ENCODE measurements at regions not wholly inside any gene's neighbourhood (a gene's known extent, or its start where the extent isn't known, plus 50 kb on each side); places are given as distances from the start of the nearest gene placed in this dataset.

DNA sequence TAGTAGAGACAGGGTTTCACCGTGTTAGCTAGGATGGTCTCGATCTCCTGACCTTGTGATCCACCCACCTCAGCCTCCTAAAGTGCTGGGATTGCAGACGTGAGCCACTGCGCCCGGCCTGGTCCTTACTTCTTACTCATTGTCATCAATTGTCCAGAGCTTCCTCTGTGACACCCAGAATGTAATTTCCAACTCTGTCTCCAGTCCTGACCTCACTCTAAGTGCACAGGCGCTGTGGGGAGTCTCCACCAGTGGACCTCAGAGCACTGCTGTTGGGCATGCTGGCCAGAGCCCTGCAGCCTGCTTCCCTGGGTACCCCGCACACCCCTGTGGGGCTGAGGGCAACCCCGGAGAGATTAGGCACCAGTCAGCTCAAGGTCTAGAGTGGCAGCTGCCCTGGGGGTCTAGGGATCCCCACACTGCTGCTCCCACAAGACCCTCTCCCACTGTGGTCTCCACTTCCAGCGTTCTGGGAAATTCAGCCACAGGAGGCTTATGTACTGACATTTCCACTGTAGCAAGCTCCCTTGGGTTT is 1140.3 kb downstream of the TBC1D22A start:
- DNase-seq (ENCODE audit: extremely low read depth, insufficient read length) = no peak
- H3K27me3 ChIP-seq (replicated peaks; ENCODE audit: control insufficient read depth, insufficient read depth, low read length) = no peaks in the 10 kb centered on the region

DNA sequence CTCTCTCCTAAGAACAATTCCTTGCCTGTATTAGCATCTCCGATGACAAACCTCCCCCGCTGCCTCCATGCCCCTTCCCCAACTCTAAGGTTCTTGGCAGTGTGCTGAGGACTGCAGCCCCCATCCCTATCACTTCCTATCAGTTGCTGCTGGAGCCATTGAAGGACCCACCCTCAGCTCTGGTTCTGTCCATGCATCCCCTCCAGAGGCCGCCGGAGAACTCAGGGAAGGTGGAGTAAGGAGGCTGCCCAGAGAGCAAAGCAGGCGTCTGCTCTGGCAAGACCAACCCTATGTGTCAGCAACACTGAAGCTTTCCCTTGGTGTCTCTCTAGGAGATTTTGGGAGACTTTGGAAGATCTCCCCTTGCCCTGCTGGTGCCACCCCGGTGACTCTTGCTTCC is 1139.5 kb downstream of the TBC1D22A start:
- DNase-seq (ENCODE audit: extremely low read depth, insufficient read length) = no peak
- no peaks in the 10 kb centered on the region for H3K36me3 ChIP-seq (ENCODE audit: control insufficient read depth, insufficient read depth, low read length)

More for the DNA sequence above, 1140.3 kb downstream of the TBC1D22A start:
- TF ChIP-seq, protein P1, sequence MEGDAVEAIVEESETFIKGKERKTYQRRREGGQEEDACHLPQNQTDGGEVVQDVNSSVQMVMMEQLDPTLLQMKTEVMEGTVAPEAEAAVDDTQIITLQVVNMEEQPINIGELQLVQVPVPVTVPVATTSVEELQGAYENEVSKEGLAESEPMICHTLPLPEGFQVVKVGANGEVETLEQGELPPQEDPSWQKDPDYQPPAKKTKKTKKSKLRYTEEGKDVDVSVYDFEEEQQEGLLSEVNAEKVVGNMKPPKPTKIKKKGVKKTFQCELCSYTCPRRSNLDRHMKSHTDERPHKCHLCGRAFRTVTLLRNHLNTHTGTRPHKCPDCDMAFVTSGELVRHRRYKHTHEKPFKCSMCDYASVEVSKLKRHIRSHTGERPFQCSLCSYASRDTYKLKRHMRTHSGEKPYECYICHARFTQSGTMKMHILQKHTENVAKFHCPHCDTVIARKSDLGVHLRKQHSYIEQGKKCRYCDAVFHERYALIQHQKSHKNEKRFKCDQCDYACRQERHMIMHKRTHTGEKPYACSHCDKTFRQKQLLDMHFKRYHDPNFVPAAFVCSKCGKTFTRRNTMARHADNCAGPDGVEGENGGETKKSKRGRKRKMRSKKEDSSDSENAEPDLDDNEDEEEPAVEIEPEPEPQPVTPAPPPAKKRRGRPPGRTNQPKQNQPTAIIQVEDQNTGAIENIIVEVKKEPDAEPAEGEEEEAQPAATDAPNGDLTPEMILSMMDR (IDR thresholded peaks at IDR 0.05; ENCODE audit: insufficient read depth, low read length, poor library complexity, severe bottlenecking) = no peak
- Histone ChIP-seq H3K36me3 (ENCODE audit: control insufficient read depth, insufficient read depth, low read length) (no peaks in the 10 kb centered on the region), H3K4me3 (replicated peaks; ENCODE audit: low read depth, low read length) (no peak overlapping the region)

DNA sequence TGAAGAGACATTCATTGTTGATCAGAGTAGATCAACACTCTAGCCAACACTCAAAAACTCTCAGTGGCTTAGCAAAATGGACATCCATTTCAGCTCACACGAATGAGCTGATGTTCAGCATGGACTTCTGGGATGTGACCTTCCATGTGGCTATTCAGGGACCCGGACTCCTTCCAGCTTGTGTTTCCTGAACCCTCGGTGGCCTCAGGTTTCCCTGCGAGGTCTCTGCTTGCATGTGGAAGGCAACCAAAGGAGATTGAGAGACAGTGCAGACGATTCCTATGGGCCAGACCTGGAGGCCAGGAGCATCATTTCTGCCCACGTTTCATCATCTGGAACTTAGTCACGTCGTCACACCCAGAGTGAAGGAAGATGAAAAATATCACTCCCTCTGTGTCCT is 1137.4 kb downstream of the TBC1D22A start:
- DNase-seq (ENCODE audit: extremely low read depth, insufficient read length) = no peak
- H3K4me3 ChIP-seq (replicated peaks; ENCODE audit: low read depth, low read length) = no peak overlapping the region
- TF ChIP-seq, protein P1 (IDR thresholded peaks at IDR 0.05; ENCODE audit: insufficient read depth, low read length, poor library complexity, severe bottlenecking) = no peak
- H3K27me3 ChIP-seq (replicated peaks; ENCODE audit: control insufficient read depth, insufficient read depth, low read length) = no peaks in the 10 kb centered on the region
- no peaks in the 10 kb centered on the region for H3K36me3 ChIP-seq (ENCODE audit: control insufficient read depth, insufficient read depth, low read length)

More for the DNA sequence above, 1139.5 kb downstream of the TBC1D22A start:
- Histone ChIP-seq H3K4me3 (replicated peaks; ENCODE audit: low read depth, low read length) (no peak overlapping the region), H3K27me3 (replicated peaks; ENCODE audit: control insufficient read depth, insufficient read depth, low read length) (no peaks in the 10 kb centered on the region)
- TF ChIP-seq, protein P1 (IDR thresholded peaks at IDR 0.05; ENCODE audit: insufficient read depth, low read length, poor library complexity, severe bottlenecking) = no peak

DNA sequence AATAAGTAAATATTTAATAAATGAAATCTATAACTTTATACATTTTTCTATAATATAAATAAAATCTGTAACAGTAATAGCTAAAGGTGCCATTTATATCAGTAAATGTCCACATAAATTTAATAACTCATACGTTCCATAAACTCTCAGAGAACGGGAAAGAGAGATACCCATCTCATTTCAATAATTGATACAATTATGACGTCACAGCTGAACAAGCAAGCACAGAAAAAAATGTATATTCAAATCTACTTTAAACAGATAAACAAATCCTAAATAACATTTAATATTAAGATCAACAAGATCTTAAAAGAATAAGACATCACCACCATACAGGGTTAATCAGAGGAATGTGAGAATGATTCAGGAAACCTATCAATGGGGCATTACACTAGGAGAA is 1136.5 kb downstream of the TBC1D22A start:
- DNase-seq (ENCODE audit: extremely low read depth, insufficient read length) = no peak
- TF ChIP-seq, protein P1 (IDR thresholded peaks at IDR 0.05; ENCODE audit: insufficient read depth, low read length, poor library complexity, severe bottlenecking) = no peak
- Histone ChIP-seq H3K4me3 (replicated peaks; ENCODE audit: low read depth, low read length) (no peak overlapping the region), H3K36me3 (ENCODE audit: control insufficient read depth, insufficient read depth, low read length) (no peaks in the 10 kb centered on the region), H3K27me3 (replicated peaks; ENCODE audit: control insufficient read depth, insufficient read depth, low read length) (no peaks in the 10 kb centered on the region)

DNA sequence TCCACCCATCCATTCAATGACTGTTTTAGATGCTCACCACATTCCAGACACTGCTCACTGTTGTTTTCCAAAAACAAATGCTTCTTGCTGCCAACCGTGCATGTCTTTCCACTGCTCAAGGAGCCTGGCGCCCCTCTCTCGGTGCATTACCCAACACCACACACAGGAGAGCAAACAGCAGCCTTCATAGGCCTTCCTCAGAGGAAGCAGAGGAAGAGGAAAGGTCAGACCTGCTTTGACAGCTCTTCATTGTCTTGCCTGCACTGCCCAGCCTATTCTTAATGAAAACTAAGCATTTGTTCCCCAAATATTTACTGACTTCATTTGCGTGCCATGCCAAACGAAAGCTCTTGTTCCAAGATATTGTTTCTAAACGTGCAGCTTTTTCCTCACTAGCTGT is 1129.2 kb downstream of the TBC1D22A start:
- no peaks in the 10 kb centered on the region for H3K27me3 ChIP-seq (replicated peaks; ENCODE audit: control insufficient read depth, insufficient read depth, low read length)
- TF ChIP-seq, protein P1 (IDR thresholded peaks at IDR 0.05; ENCODE audit: insufficient read depth, low read length, poor library complexity, severe bottlenecking) = no peak
- no peak for DNase-seq (ENCODE audit: extremely low read depth, insufficient read length)
- H3K36me3 ChIP-seq (ENCODE audit: control insufficient read depth, insufficient read depth, low read length) = no peaks in the 10 kb centered on the region
- no peak overlapping the region for H3K4me3 ChIP-seq (replicated peaks; ENCODE audit: low read depth, low read length)

DNA sequence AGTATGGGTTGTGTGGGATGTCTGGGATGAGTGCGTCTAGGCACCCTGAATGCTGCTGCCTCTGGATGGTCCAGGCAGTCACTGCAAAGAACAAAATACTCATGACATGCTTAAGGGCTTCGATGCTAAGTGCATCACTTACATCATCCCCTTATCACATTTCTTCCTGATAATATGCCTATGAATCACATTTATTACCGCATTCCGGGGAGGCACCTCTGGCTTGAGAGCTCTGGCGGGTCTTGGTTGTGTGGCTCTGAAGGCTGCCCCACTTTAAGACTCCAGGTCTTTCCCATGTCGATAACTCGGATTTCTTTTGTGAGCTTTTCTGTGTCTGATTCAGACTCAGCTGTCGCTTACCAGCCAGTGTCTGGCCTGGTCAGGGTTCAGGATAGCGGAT is 1126.4 kb downstream of the TBC1D22A start:
- TF ChIP-seq, protein P1 (IDR thresholded peaks at IDR 0.05; ENCODE audit: insufficient read depth, low read length, poor library complexity, severe bottlenecking) = no peak

More for the DNA sequence above, 1126.4 kb downstream of the TBC1D22A start:
- DNase-seq (ENCODE audit: extremely low read depth, insufficient read length) = no peak
- no peaks in the 10 kb centered on the region for H3K27me3 ChIP-seq (replicated peaks; ENCODE audit: control insufficient read depth, insufficient read depth, low read length)
- H3K4me3 ChIP-seq (replicated peaks; ENCODE audit: low read depth, low read length) = no peak overlapping the region
- H3K36me3 ChIP-seq (ENCODE audit: control insufficient read depth, insufficient read depth, low read length) = no peaks in the 10 kb centered on the region
